Muscle layer of duodenum (tissue), 2 donors: ENCODE measurements at regions not wholly inside any gene's neighbourhood (a gene's known extent, or its start where the extent isn't known, plus 50 kb on each side); places are given as distances from the start of the nearest gene placed in this dataset.

ENCODE experiments used
- H3K27ac ChIP-seq: one replicate; pipeline ENCODE4 v1.7.0; 2013; ENCODE audit warnings: mild to moderate bottlenecking, low read length
- H3K27me3 ChIP-seq: one replicate; pipeline ENCODE4 v1.7.0; 2013; ENCODE audit warnings: low read depth, mild to moderate bottlenecking, control low read depth, low read length
- H3K36me3 ChIP-seq, 2 donors: one replicate each; pipeline ENCODE4 v1.7.0; 2013; ENCODE audit warnings: low read length in 2 of 2, control low read depth in 1 of 2, mild to moderate bottlenecking in 1 of 2; ENCODE audit not compliant: insufficient read depth in 2 of 2, control insufficient read depth in 1 of 2
- H3K4me1 ChIP-seq, 2 donors: one replicate each; pipeline ENCODE4 v1.7.0; 2013; ENCODE audit warnings: low read length in 2 of 2, mild to moderate bottlenecking in 2 of 2, control low read depth in 1 of 2, moderate library complexity in 1 of 2; ENCODE audit not compliant: insufficient read depth in 2 of 2, control insufficient read depth in 1 of 2
- H3K4me3 ChIP-seq, 2 donors: one replicate each; pipeline ENCODE4 v1.7.0; 2013; ENCODE audit warnings: low read length in 2 of 2, low read depth in 1 of 2, mild to moderate bottlenecking in 1 of 2
- H3K9me3 ChIP-seq, 2 donors: one replicate each; pipeline ENCODE4 v1.7.0; 2013; ENCODE audit warnings: low read length in 2 of 2, control low read depth in 1 of 2, mild to moderate bottlenecking in 1 of 2; ENCODE audit not compliant: control insufficient read depth in 1 of 2
- donor health status: healthy.

GRCh38 chr5:6215891-6216290 lies 162.5 kb downstream of the MED10 start:
- Histone ChIP-seq H3K4me1 (no peaks in the 10 kb centered on the region), H3K4me3 (no peak overlapping the region), H3K27ac (no peak overlapping the region), H3K36me3 (no peaks in the 10 kb centered on the region), H3K27me3 (no peaks in the 10 kb centered on the region), H3K9me3 (no peaks in the 10 kb centered on the region)

- H3K9me3 ChIP-seq: no peaks in the 10 kb centered on the region
- H3K27me3 ChIP-seq: no peaks in the 10 kb centered on the region
- no peaks in the 10 kb centered on the region for H3K36me3 ChIP-seq
- H3K4me3 ChIP-seq: no peak overlapping the region
- no peak overlapping the region for H3K27ac ChIP-seq
- H3K4me1 ChIP-seq: no peaks in the 10 kb centered on the region
Measured at GRCh38 chr5:6212244-6212643, 166.1 kb downstream of the MED10 start.

- no peaks in the 10 kb centered on the region for H3K9me3 ChIP-seq
- H3K4me3 ChIP-seq: no peak overlapping the region
- H3K4me1 ChIP-seq: no peaks in the 10 kb centered on the region
- H3K27me3 ChIP-seq: no peaks in the 10 kb centered on the region
- no peaks in the 10 kb centered on the region for H3K36me3 ChIP-seq
- no peak overlapping the region for H3K27ac ChIP-seq
Measured at GRCh38 chr5:6206501-6206900, 171.8 kb downstream of the MED10 start.

GRCh38 chr5:6202968-6203365 lies 175.4 kb downstream of the MED10 start:
- Histone ChIP-seq H3K27ac (no peak overlapping the region), H3K4me3 (no peak overlapping the region), H3K4me1 (no peaks in the 10 kb centered on the region), H3K36me3 (no peaks in the 10 kb centered on the region), H3K27me3 (no peaks in the 10 kb centered on the region), H3K9me3 (no peaks in the 10 kb centered on the region)

GRCh38 chr5:6202149-6202967 lies 176.0 kb downstream of the MED10 start:
- Histone ChIP-seq H3K27ac (no peak overlapping the region), H3K9me3 (no peaks in the 10 kb centered on the region), H3K4me3 (no peak overlapping the region), H3K36me3 (no peaks in the 10 kb centered on the region), H3K4me1 (no peaks in the 10 kb centered on the region), H3K27me3 (no peaks in the 10 kb centered on the region)

- Histone ChIP-seq H3K27me3 (no peaks in the 10 kb centered on the region), H3K27ac (no peak overlapping the region), H3K4me3 (no peak overlapping the region), H3K36me3 (no peaks in the 10 kb centered on the region), H3K9me3 (no peaks in the 10 kb centered on the region), H3K4me1 (no peaks in the 10 kb centered on the region)
Measured at GRCh38 chr5:6201631-6202030, 176.7 kb downstream of the MED10 start.

GRCh38 chr5:6198531-6198930 lies 179.8 kb downstream of the MED10 start:
- H3K27ac ChIP-seq: no peak overlapping the region
- H3K36me3 ChIP-seq: no peaks in the 10 kb centered on the region
- H3K9me3 ChIP-seq: no peaks in the 10 kb centered on the region
- H3K4me1 ChIP-seq: no peaks in the 10 kb centered on the region
- H3K4me3 ChIP-seq: no peak overlapping the region
- H3K27me3 ChIP-seq: no peaks in the 10 kb centered on the region

- Histone ChIP-seq H3K27me3 (no peaks in the 10 kb centered on the region), H3K4me3 (no peak overlapping the region), H3K4me1 (no peaks in the 10 kb centered on the region), H3K27ac (no peak overlapping the region), H3K36me3 (no peaks in the 10 kb centered on the region), H3K9me3 (no peaks in the 10 kb centered on the region)
Measured at GRCh38 chr5:6197427-6197826, 180.9 kb downstream of the MED10 start.

GRCh38 chr5:6195711-6196358 lies 182.5 kb downstream of the MED10 start:
- Histone ChIP-seq H3K27ac (no peak overlapping the region), H3K27me3 (no peaks in the 10 kb centered on the region), H3K36me3 (no peaks in the 10 kb centered on the region), H3K4me3 (no peak overlapping the region), H3K9me3 (no peaks in the 10 kb centered on the region), H3K4me1 (no peaks in the 10 kb centered on the region)

- H3K27me3 ChIP-seq: no peaks in the 10 kb centered on the region
- H3K4me3 ChIP-seq: no peak overlapping the region
- H3K4me1 ChIP-seq: no peaks in the 10 kb centered on the region
- no peak overlapping the region for H3K27ac ChIP-seq
- no peaks in the 10 kb centered on the region for H3K36me3 ChIP-seq
- no peaks in the 10 kb centered on the region for H3K9me3 ChIP-seq
Measured at GRCh38 chr5:6194906-6195612, 183.3 kb downstream of the MED10 start.

- H3K9me3 ChIP-seq: no peaks in the 10 kb centered on the region
- no peaks in the 10 kb centered on the region for H3K4me1 ChIP-seq
- no peak overlapping the region for H3K4me3 ChIP-seq
- no peak overlapping the region for H3K27ac ChIP-seq
- no peaks in the 10 kb centered on the region for H3K27me3 ChIP-seq
- no peaks in the 10 kb centered on the region for H3K36me3 ChIP-seq
Measured at GRCh38 chr5:6194261-6194875, 184.0 kb downstream of the MED10 start.
